Mammary epithelial cell (primary cell): ENCODE measurements at regions not wholly inside any gene's neighbourhood (a gene's known extent, or its start where the extent isn't known, plus 50 kb on each side); places are given as distances from the start of the nearest gene placed in this dataset.

Experiments
- CTCF ChIP-seq, 2 donors: IDR thresholded peaks in 1 of 2; conservative IDR thresholded peaks in 1 of 2; 2 replicates each; pipeline ENCODE4 v1.5.1; 2011 to 2012; ENCODE audit warnings: inconsistent platforms in 2 of 2, low read length in 2 of 2, mild to moderate bottlenecking in 2 of 2, control low read depth in 1 of 2, low read depth in 1 of 2; ENCODE audit not compliant: insufficient read depth in 1 of 2; ENCODE audit errors: extremely low read depth in 1 of 2
- EZH2 ChIP-seq: IDR thresholded peaks from 2 replicates; pipeline ENCODE4 v1.6.1; 2012; ENCODE audit warnings: low read length, inconsistent platforms, borderline replicate concordance

GRCh38 chr13:90803210-90803609 is 544.3 kb upstream of the MIR17HG start:
- TF ChIP-seq EZH2 (no peak), CTCF (conservative IDR thresholded peaks at IDR 0.05 in 1 of 2, IDR thresholded peaks at IDR 0.05 in 1 of 2; ENCODE audit: extremely low read depth in 1 of 2, insufficient read depth in 1 of 2, low read depth in 1 of 2, low read length in 2 of 2) (no peak)
